OCI-LY7 (cell line): ENCODE measurements at regions not wholly inside any gene's neighbourhood (a gene's known extent, or its start where the extent isn't known, plus 50 kb on each side); places are given as distances from the start of the nearest gene placed in this dataset.

Experiments
- BruUV-seq: library from RNA; stranded (reverse); fragments of 400-500 nt; replicated peaks from 2 replicates; lab custom pipeline; 2021; lab: Mats Ljungman, UMichigan
- CTCF ChIA-PET: fragments of 300-600 bp; sonication (Branson Sonifier 250); formaldehyde crosslinking; loops from one replicate; lab custom pipeline; 2022; ENCODE audit warnings: antibody characterized with exemption; ENCODE audit not compliant: unreplicated experiment; lab: Charles Lee
- POLR2A ChIA-PET: fragments of 300-600 bp; sonication (Branson Sonifier 250); formaldehyde crosslinking; loops from one replicate; lab custom pipeline; 2022; ENCODE audit warnings: antibody characterized with exemption; lab: Charles Lee
- DNase-seq: peaks from one replicate; pipeline ENCODE4 v3.0.0-alpha.2; 2015; ENCODE audit warnings: low spot score
- H2AFZ ChIP-seq: fragments of 200-600 bp; sonication (generic), shearing (Covaris generic); 2 replicates; pipeline ENCODE4 v1.6.1; 2014; ENCODE audit warnings: mild to moderate bottlenecking, antibody characterized with exemption, low read length, moderate library complexity
- H3K27ac ChIP-seq: fragments of 200-600 bp; sonication (generic); 2 replicates; pipeline ENCODE4 v1.5.1; 2014; ENCODE audit warnings: mixed run types, low read depth, mild to moderate bottlenecking, moderate library complexity, low read length, inconsistent platforms; ENCODE audit not compliant: poor library complexity, severe bottlenecking
- H3K36me3 ChIP-seq: fragments of 200-600 bp; sonication (generic); 2 replicates; pipeline ENCODE4 v1.6.1; 2014; ENCODE audit warnings: mild to moderate bottlenecking, antibody characterized with exemption, low read length, moderate library complexity, mixed read lengths; ENCODE audit not compliant: insufficient read depth
- H3K4me1 ChIP-seq: fragments of 200-600 bp; sonication (generic); 2 replicates; pipeline ENCODE4 v1.5.1; 2014; ENCODE audit warnings: mild to moderate bottlenecking, low read length; ENCODE audit not compliant: insufficient read depth, poor library complexity, severe bottlenecking
- H3K4me2 ChIP-seq: fragments of 200-600 bp; sonication (generic); 2 replicates; pipeline ENCODE4 v1.6.1; 2014; ENCODE audit warnings: mild to moderate bottlenecking, low read length
- H3K4me3 ChIP-seq: fragments of 200-600 bp; sonication (generic); 2 replicates; pipeline ENCODE4 v1.5.1; 2014; ENCODE audit warnings: mild to moderate bottlenecking, low read depth, low read length; ENCODE audit not compliant: poor library complexity, severe bottlenecking
- H3K79me2 ChIP-seq: fragments of 200-600 bp; sonication (generic); 2 replicates; pipeline ENCODE4 v1.6.1; 2016; ENCODE audit warnings: low read depth, mild to moderate bottlenecking, low read length, moderate library complexity, mixed read lengths; ENCODE audit not compliant: insufficient read depth
- H3K9me2 ChIP-seq: fragments of 200-600 bp; sonication (generic); 2 replicates; pipeline ENCODE4 v1.6.1; 2016; ENCODE audit warnings: mild to moderate bottlenecking, low read length, mixed read lengths; ENCODE audit not compliant: insufficient read depth
- H3K9me3 ChIP-seq: fragments of 200-600 bp; sonication (generic); 2 replicates; pipeline ENCODE4 v1.6.1; 2014; ENCODE audit warnings: mild to moderate bottlenecking, mixed run types, low read length, mixed read lengths
- H4K20me1 ChIP-seq: fragments of 200-600 bp; sonication (generic); 2 replicates; pipeline ENCODE4 v1.6.1; 2014; ENCODE audit warnings: mild to moderate bottlenecking, antibody characterized with exemption, low read length, moderate library complexity, mixed read lengths; ENCODE audit not compliant: insufficient read depth
- EZH2phosphoT487 ChIP-seq: fragments of 200-600 bp; sonication (generic); IDR thresholded peaks from 2 replicates; pipeline ENCODE4 v1.6.1; 2018; ENCODE audit warnings: low read depth, borderline replicate concordance, mild to moderate bottlenecking, mixed run types, antibody characterized with exemption, low read length, moderate library complexity, mixed read lengths
- intact Hi-C: fragments of 100-400 bp; cut with micrococcal nuclease; formaldehyde crosslinking; loops from one replicate; pipeline ENCODE4 v1.10.0; 2022; ENCODE audit not compliant: unreplicated experiment
- TF ChIP-seq, protein P1 (sequence below): fragments of 200-600 bp; sonication (generic); conservative IDR thresholded peaks from 2 replicates; pipeline ENCODE4 v1.5.1; 2014; ENCODE audit warnings: mild to moderate bottlenecking, antibody characterized with exemption, low read length, moderate library complexity, mixed read lengths

DNA sequence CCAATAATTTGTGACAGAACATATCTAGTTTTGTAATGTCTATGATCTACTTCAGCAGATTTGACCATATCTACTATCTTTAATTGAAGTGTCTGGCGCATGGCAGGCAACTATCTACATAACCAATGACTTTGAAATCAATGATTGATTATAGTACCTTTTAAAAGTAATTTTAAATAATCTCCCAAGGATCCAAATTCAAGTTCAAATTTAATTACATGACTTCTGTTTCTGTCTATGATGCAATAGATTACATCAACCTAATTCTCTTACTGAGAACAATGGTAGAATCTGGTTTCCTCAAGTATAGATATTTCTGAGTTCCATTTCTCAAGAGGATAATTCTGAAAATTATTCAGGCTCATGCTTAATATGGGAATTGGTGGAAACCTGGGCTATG lies 177.4 kb upstream of the IL15 start:
- Histone ChIP-seq H2AFZ (no peak overlapping the region), H3K9me2 (no peaks in the 10 kb centered on the region), H3K4me3 (no peak overlapping the region), H3K9me3 (no peaks in the 10 kb centered on the region), H3K27ac (no peak overlapping the region), H3K4me2 (no peak overlapping the region), H3K79me2 (no peaks in the 10 kb centered on the region), H3K4me1 (no peaks in the 10 kb centered on the region), H4K20me1 (no peaks in the 10 kb centered on the region), H3K36me3 (no peaks in the 10 kb centered on the region)
- CTCF ChIA-PET: no interaction called here
- POLR2A ChIA-PET: no interaction called here
- no peak for DNase-seq
- no TSS peak for BruUV-seq
- intact Hi-C loops: no loop called here
- TF ChIP-seq, protein P1, sequence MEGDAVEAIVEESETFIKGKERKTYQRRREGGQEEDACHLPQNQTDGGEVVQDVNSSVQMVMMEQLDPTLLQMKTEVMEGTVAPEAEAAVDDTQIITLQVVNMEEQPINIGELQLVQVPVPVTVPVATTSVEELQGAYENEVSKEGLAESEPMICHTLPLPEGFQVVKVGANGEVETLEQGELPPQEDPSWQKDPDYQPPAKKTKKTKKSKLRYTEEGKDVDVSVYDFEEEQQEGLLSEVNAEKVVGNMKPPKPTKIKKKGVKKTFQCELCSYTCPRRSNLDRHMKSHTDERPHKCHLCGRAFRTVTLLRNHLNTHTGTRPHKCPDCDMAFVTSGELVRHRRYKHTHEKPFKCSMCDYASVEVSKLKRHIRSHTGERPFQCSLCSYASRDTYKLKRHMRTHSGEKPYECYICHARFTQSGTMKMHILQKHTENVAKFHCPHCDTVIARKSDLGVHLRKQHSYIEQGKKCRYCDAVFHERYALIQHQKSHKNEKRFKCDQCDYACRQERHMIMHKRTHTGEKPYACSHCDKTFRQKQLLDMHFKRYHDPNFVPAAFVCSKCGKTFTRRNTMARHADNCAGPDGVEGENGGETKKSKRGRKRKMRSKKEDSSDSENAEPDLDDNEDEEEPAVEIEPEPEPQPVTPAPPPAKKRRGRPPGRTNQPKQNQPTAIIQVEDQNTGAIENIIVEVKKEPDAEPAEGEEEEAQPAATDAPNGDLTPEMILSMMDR: no peak
- no peak for TF ChIP-seq EZH2phosphoT487

DNA sequence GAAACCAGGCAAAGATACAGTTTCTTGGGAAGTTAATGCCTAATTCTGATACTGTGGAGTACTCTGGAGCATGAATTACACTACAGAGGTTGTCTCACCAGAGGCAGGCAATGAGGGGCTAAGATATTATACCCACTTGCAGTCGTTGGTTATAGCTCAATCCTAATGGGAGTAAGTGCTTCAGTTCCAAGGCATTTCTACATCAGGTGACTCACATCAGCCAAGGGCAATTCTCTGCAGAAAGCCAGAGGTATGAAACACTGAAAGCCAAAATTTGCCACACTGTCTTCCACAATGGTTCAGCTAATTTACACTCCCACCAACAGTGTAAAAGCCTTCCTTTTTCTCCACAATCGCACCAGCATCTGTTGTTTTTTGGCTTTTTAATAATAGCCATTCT lies 174.0 kb upstream of the IL15 start:
- H2AFZ ChIP-seq: no peak overlapping the region
- no peaks in the 10 kb centered on the region for H3K79me2 ChIP-seq
- no peak overlapping the region for H3K4me3 ChIP-seq
- H3K4me1 ChIP-seq: no peaks in the 10 kb centered on the region
- H3K9me3 ChIP-seq: no peaks in the 10 kb centered on the region
- intact Hi-C loops: no loop called here
- ChIA-PET POLR2A (no interaction called here), CTCF (no interaction called here)
- no peak for DNase-seq
- H3K4me2 ChIP-seq: no peak overlapping the region
- BruUV-seq: no TSS peak
- TF ChIP-seq, protein P1: no peak
- no peak for TF ChIP-seq EZH2phosphoT487
- no peaks in the 10 kb centered on the region for H3K9me2 ChIP-seq
- no peaks in the 10 kb centered on the region for H3K36me3 ChIP-seq
- H4K20me1 ChIP-seq: no peaks in the 10 kb centered on the region
- H3K27ac ChIP-seq: no peak overlapping the region

DNA sequence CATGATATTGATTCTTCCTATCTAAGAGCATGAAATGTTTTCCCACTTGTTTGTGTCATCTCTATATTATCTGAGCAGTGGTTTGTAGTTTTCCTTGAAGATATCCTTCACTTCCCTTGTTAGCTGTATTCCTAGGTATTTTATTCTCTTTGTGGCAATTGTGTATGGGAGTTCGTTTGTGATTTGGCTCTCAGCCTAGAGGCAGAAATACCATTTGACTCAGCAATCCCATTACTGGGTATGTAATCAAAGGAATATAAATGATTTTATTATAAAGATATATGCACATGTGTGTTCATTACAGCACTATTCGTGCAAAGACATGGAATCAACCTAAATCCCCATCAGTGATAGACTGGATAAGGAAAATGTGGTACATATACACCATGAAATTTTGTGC lies 172.7 kb upstream of the IL15 start:
- TF ChIP-seq, protein P1: no peak
- TF ChIP-seq EZH2phosphoT487: no peak
- H3K79me2 ChIP-seq: no peaks in the 10 kb centered on the region
- H2AFZ ChIP-seq: no peak overlapping the region
- no peak overlapping the region for H3K27ac ChIP-seq
- no peak for DNase-seq
- intact Hi-C loops: no loop called here
- no peaks in the 10 kb centered on the region for H4K20me1 ChIP-seq
- no peaks in the 10 kb centered on the region for H3K4me1 ChIP-seq
- no peaks in the 10 kb centered on the region for H3K9me2 ChIP-seq
- no peaks in the 10 kb centered on the region for H3K9me3 ChIP-seq
- CTCF ChIA-PET: no interaction called here
- no TSS peak for BruUV-seq
- H3K4me2 ChIP-seq: no peak overlapping the region
- no peak overlapping the region for H3K4me3 ChIP-seq
- no peaks in the 10 kb centered on the region for H3K36me3 ChIP-seq
- POLR2A ChIA-PET: no interaction called here
